Umbilical cord (tissue), 1 donor: ENCODE measurements at regions not wholly inside any gene's neighbourhood (a gene's known extent, or its start where the extent isn't known, plus 50 kb on each side); places are given as distances from the start of the nearest gene placed in this dataset.
"Not testable (repeated sequence)": the region's sequence is repeated elsewhere in the genome, so short reads cannot be mapped to it uniquely, and the experiment has no call there.

Experiments
- DNase-seq: peaks from one replicate; pipeline ENCODE4 v3.0.0-alpha.2; 2015; ENCODE audit warnings: low spot score

DNA sequence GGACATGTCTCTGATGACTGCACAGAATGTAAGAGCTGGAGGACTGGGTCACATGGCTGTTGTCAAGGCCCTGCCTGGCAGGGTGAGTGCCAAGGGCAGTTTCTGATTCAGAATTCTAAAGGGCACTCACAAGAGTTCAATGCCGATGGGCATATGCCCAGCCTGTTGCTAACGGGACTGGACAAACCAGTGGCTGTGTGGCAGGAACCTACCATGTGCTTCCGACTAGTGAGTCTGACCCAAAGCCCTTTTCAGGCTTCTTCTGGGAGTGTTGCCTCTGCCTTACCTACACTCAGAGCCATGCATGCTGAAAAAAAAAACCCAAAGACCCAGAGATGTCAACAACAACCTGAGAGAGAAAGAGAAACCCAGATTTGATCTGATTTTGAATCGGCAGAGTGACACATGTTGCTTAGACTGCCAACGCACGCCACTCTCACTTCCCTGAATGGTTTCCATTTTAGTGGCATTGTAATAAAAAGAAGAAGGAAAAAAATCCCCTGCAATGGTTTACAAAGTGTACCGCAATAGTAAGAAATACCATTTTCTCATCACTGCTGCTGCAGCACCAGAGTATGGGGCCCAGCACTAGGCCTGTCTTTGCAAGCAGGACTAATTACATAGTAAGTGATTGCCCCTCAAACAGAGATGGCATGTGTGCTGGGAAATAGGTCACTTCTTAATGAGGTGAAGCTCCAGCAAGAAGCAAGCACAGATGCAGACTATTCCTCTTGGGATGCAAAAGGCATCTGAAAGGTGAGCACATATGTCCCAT lies 194.3 kb downstream of the PALM2AKAP2 start:
- DNase-seq, result no peak

DNA sequence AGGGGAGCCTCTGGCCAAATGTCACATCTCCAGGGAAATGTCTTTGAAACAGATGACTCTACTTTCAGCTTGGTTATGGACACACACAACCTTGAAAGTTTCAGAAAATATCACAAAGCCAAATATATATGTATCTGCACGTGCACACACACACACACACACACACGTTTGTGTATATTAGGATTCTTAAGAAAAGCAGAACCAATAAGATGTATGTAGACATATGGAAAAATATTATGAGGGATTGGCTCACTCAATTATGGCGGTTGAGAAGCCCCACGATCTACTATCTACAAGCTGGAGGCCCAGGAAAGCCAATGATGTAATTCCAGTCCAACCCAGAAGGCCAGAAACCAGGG lies 194.9 kb downstream of the PALM2AKAP2 start:
- no peak for DNase-seq

DNA sequence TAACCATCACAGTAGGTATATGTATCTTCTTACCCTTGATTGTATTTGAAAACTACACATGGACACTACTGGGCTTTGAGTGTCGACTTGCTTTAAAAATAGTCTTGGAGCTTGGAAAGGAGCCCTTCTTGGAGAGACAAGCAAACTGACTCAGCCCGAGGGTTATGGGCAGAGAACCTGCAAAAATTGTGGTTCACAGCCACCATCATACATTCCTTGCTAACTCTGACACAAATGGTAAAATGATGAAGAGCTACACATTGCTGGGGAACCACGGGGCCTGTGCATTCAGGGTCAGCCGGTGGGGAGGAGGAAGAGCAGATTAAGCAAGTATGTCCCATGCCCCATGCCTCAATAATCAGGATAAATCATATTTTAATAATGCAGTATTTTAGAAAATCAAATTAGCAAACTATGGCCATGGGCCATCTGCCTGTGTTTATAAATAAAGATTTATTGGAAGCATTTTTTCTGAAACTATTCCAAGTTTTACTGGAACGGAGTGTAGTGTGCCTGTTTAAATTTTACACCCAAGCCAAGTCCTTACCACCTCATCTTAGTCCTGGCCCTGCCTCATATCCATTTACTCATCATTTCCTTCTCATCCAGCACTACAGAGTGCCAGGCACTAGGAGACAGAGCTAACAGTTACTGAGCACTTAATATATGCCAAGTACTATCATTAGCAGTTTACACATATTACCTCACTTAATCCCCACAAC lies 195.7 kb downstream of the PALM2AKAP2 start:
- no peak for DNase-seq

DNA sequence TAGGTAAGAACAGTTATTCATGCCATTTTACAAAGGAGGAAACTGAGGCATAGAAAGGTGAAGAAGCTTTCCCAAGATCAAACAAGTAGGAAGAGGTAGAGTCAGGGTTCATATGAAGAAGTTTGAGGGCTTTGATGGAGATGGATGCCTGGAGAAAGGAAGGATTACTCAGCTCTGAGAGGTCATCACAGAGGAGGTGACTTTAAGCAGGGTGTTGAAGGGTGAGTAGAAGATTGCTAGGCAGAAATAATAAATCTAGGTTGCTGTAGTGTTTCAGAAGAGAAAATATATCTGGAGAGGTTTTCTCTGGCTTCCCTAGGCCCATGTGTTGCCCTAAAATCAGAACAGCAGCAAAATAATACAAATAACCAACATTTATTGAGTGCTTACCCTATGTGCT lies 196.3 kb downstream of the PALM2AKAP2 start:
- DNase-seq, result no peak

- no peak for DNase-seq
These were observed 197.5 kb downstream of the PALM2AKAP2 start for GRCh38 chr9:109977521-109977920.

DNA sequence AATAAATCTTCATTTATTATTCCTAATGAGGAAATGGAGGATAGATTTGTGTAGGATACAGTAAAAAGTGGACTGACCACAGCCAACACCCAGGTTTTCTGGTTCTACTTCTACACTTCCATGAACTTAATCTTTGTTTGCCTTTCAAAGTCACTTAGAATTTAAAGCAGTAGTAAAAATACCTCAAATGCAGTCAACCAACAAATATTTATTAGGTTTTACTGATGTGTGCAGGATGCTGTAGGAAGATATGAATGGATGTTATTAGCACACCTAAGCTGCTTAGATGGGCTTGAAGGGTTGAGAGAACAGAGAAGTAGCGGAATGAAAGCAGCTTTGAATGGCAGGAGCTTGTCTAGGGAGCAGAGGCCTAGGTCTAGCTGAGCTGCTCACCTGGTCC lies 201.1 kb downstream of the PALM2AKAP2 start:
- no peak for DNase-seq

- DNase-seq, result peak; percentile 78
These were observed 206.6 kb downstream of the PALM2AKAP2 start for GRCh38 chr9:109986521-109986991.

GRCh38 chr9:109989296-109989695 lies 209.3 kb downstream of the PALM2AKAP2 start:
- no peak for DNase-seq

DNA sequence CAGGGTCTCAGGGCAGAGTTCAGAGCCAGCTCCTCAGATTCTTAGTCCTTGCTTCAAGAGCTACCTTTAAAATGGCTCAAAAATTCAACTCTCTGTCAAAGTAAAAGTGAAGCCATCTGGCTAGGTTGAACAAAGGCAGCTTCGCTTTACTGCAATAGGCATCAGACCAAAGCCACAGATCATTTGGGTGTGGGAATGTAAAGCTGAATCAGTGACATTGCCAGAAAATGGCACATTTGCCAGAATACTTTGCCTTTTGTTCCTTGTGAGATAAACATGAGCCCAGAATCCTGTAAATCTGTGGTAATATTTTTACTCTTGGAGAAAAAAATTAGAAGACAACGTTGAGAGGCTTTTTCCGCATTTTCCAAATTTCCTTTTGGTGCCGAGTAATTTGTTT lies 210.5 kb downstream of the PALM2AKAP2 start:
- no peak for DNase-seq

GRCh38 chr9:109992293-109992692 lies 212.3 kb downstream of the PALM2AKAP2 start:
- DNase-seq, result no peak

- no peak for DNase-seq
These were observed 213.4 kb downstream of the PALM2AKAP2 start for GRCh38 chr9:109993250-109993978.

GRCh38 chr9:109994141-109994540 lies 213.8 kb downstream of the C9orf152 start:
- no peak for DNase-seq

DNA sequence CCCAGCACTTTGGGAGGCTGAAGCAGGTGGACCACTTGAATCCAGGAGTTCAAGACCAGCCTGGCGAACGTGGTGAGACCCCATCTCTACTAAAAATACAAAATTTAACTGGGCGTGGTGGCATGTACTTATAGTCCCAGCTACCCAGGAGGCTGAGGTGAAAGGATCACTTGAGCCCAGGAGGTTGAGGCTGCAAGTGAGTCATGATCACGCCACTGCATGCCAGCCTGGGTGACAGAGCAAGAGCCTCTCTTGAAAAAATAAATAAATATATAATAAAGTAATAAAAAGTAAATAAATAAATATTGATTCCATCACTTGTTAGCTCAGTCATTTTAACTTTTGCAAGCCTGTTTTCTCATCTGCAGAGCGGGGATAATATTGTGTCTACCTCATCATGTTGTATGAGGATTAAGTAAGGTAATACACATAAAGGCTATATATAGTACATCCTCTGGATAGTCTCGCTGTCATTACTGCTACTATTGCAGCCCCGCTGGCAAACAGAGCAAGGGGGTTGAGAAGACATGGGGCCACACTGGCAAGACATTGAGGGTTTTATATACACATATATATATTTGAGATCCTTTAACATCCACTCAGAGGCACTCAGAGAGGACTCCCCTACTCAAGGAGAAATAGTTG lies 210.9 kb downstream of the C9orf152 start:
- no peak for DNase-seq

DNA sequence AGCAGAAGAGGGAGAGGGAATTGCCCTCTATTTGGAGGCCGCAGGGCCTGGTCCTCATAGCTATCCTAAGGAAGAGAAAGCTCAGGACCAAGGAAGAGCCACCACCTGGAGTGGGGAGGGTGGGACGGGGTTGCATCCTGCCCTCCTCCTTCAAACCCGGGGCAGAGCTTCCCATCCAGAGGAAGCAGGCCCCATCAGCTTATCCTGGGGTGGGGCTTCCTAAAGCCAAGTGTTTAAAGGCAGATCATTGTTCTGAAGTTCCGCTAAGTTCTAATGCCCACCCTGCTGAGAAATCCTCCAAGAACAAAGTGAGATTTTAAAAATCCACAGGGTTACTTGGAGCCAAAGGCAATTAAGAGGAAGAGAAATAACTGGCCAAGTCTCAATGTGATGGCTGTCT lies 210.3 kb downstream of the C9orf152 start:
- DNase-seq, result no peak

- not testable (repeated sequence) for DNase-seq
These were observed 202.4 kb downstream of the C9orf152 start for GRCh38 chr9:110005521-110005920.

- no peak for DNase-seq
These were observed 201.3 kb downstream of the C9orf152 start for GRCh38 chr9:110006657-110007056.

- DNase-seq, result peak; percentile 43
These were observed 200.3 kb downstream of the C9orf152 start for GRCh38 chr9:110007477-110008270.

GRCh38 chr9:110008663-110009062 lies 199.3 kb downstream of the C9orf152 start:
- no peak for DNase-seq

DNA sequence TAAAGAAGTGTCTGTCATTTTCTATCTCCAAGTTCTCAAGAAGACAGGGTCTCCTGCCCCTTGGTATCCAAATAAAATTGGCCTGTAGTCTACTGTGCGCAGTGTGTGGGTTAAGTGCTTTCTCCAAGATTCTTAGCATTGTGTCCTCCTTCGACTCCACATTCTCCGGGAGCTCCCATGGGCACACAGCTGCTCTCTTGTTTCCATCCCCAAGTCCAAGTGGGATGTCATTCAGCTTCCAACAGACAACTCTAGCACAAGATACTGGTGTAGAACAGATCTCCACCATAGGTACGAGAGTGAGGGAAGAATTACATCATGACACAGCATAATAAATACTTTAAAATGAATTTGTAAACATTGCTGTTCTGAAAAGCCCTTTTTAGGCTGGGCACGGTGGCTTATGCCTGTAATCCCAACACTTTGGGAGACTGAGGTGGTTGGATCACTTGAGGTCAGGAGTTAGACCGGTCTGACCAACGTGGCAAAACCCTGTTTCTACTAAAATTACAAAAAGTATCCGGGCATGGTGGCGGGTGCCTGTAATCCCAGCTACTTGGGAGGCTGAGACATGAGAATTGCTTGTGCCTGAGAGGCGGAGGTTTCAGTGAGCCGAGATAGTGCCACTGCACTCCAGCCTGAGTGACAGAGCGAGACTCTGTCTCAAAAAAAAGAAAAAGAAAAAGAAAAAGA lies 196.2 kb downstream of the C9orf152 start:
- no peak for DNase-seq

DNA sequence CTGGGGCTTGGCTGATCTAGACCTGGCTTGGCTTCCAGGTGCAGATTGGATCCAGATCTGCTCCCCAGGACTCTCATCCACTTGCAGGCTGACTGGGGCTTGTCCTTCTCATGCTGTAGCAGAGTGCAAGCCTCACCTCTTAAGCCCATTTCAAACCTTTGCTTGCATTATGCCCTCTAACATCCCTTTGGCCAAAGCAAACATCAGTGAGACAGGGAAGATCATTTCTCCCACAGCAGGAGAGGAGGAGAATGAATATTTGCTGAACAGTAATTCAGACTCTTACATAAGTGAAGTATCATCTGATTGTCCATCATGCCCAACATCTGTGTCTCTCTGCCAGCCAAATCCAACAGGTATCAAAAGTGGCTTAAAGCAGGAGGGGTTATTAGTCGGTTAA lies 194.9 kb downstream of the C9orf152 start:
- no peak for DNase-seq
